GM10248 (cell line): ENCODE measurements at regions not wholly inside any gene's neighbourhood (a gene's known extent, or its start where the extent isn't known, plus 50 kb on each side); places are given as distances from the start of the nearest gene placed in this dataset.

Experiments used
- CTCF ChIA-PET: fragments of 300-600 bp; sonication (Branson Sonifier 250); formaldehyde crosslinking; extraction: SDS; loops from one replicate; lab custom pipeline; 2021; ENCODE audit warnings: antibody characterized with exemption; lab: Yijun Ruan, JAX
- POLR2A ChIA-PET: fragments of 350-650 bp; sonication (Branson Sonifier 250); formaldehyde crosslinking; extraction: SDS; loops from one replicate; lab custom pipeline; 2020; ENCODE audit warnings: antibody characterized with exemption; lab: Yijun Ruan, JAX
- DNase-seq: peaks from one replicate; pipeline ENCODE4 v3.0.0; 2012; ENCODE audit errors: extremely low spot score
- CTCF ChIP-seq: IDR thresholded peaks from 2 replicates; pipeline ENCODE4 v1.5.1; 2012; ENCODE audit warnings: mild to moderate bottlenecking, low read depth; ENCODE audit errors: extremely low read depth, missing control alignments, control extremely low read depth

- ChIA-PET POLR2A (no interaction called here), CTCF (no interaction called here)
- DNase-seq: no peak
- no peak for TF ChIP-seq CTCF
Observed at GRCh38 chr10:131816157-131816775, 84.5 kb upstream of the PPP2R2D start.

GRCh38 chr10:131816941-131817700 lies 83.7 kb upstream of the PPP2R2D start:
- ChIA-PET CTCF (no interaction called here), POLR2A (no interaction called here)
- TF ChIP-seq CTCF: no peak
- no peak for DNase-seq

GRCh38 chr10:131817866-131818509 lies 82.8 kb upstream of the PPP2R2D start:
- no peak for TF ChIP-seq CTCF
- DNase-seq: no peak
- CTCF ChIA-PET: no interaction called here
- POLR2A ChIA-PET: no interaction called here

- ChIA-PET CTCF (no interaction called here), POLR2A (no interaction called here)
- DNase-seq: no peak
- TF ChIP-seq CTCF: no peak
Observed at GRCh38 chr10:131818510-131819234, 82.1 kb upstream of the PPP2R2D start.

GRCh38 chr10:131819241-131820072 lies 81.4 kb upstream of the PPP2R2D start:
- ChIA-PET CTCF (no interaction called here), POLR2A (no interaction called here)
- DNase-seq: no peak
- no peak for TF ChIP-seq CTCF
